GM19043 (cell line): ENCODE measurements at regions not wholly inside any gene's neighbourhood (a gene's known extent, or its start where the extent isn't known, plus 50 kb on each side); places are given as distances from the start of the nearest gene placed in this dataset.
A peak's percentile ranks its signal among the peaks of the same experiment; 100 is the strongest.
"Not testable (repeated sequence)": the region's sequence is repeated elsewhere in the genome, so short reads cannot be mapped to it uniquely, and the experiment has no call there.

ENCODE experiments used
- ATAC-seq: cut with Tn5 transposase; IDR thresholded peaks from one replicate; pipeline ENCODE4 v1.9.1; 2021; ENCODE audit warnings: low read depth; ENCODE audit not compliant: unreplicated experiment

- not testable (repeated sequence) for ATAC-seq
Measured at GRCh38 chr6:27045131-27045530, 202.4 kb upstream of the PRSS16 start.

- ATAC-seq: not testable (repeated sequence)
Measured at GRCh38 chr6:27047725-27048124, 199.8 kb upstream of the PRSS16 start.

- no peak for ATAC-seq
Measured at GRCh38 chr6:27049863-27050781, 197.4 kb upstream of the PRSS16 start.

- not testable (repeated sequence) for ATAC-seq
Measured at GRCh38 chr6:27052082-27052730, 195.3 kb upstream of the PRSS16 start.

- ATAC-seq: no peak
Measured at GRCh38 chr6:27052731-27053082, 194.8 kb upstream of the PRSS16 start.

- ATAC-seq: no peak
Measured at GRCh38 chr6:27053738-27054137, 193.8 kb upstream of the PRSS16 start.

GRCh38 chr6:27056615-27057014, 190.9 kb upstream of the PRSS16 start:
- ATAC-seq: no peak

GRCh38 chr6:27059621-27060425, 187.7 kb upstream of the PRSS16 start:
- ATAC-seq: no peak

- no peak for ATAC-seq
Measured at GRCh38 chr6:27061235-27061993, 186.1 kb upstream of the PRSS16 start.

- ATAC-seq: no peak
Measured at GRCh38 chr6:27062755-27063154, 184.7 kb upstream of the PRSS16 start.

- no peak for ATAC-seq
Measured at GRCh38 chr6:27065183-27065582, 182.3 kb upstream of the PRSS16 start.

- no peak for ATAC-seq
Measured at GRCh38 chr6:27066381-27066780, 181.1 kb upstream of the PRSS16 start.

- ATAC-seq: no peak
Measured at GRCh38 chr6:27066802-27067201, 180.7 kb upstream of the PRSS16 start.

GRCh38 chr6:27073441-27073840, 174.1 kb upstream of the PRSS16 start:
- no peak for ATAC-seq

- no peak for ATAC-seq
Measured at GRCh38 chr6:27076116-27076515, 171.4 kb upstream of the PRSS16 start.

GRCh38 chr6:27078734-27079357, 168.7 kb upstream of the PRSS16 start:
- peak; percentile 72 for ATAC-seq

- no peak for ATAC-seq
Measured at GRCh38 chr6:27081188-27081587, 166.3 kb upstream of the PRSS16 start.

GRCh38 chr6:27081931-27082330, 165.6 kb upstream of the PRSS16 start:
- no peak for ATAC-seq

- ATAC-seq: no peak
Measured at GRCh38 chr6:27088068-27088467, 159.4 kb upstream of the PRSS16 start.
